ENCODE measurements at regions not wholly inside any gene's neighbourhood (a gene's known extent, or its start where the extent isn't known, plus 50 kb on each side); places are given as distances from the start of the nearest gene placed in this dataset.

DNA sequence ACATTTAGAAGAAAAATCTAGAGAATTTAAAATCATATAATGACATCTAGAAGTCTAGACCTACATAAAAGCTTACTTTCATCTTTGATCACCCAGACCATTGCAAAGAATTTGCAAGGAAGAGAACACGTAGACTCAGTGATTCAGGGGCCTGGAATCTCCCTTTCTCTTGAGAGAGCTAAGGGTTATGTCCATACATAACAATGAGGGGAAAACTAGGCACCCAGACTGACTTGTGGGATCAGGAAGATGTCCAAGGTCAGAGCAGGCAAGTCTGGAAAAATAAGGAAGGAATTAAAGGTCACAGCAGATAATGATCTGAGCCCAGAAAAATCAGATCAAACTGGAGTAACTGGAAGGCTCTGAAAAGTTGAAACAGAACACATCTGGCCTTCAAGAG lies 198.4 kb upstream of the SFRP2 start:
- TF ChIP-seq EP300 (IDR thresholded peaks at IDR 0.05) (no peak), POLR2AphosphoS5 (IDR thresholded peaks at IDR 0.05) (no peak)
- TF ChIP-seq, protein P1, sequence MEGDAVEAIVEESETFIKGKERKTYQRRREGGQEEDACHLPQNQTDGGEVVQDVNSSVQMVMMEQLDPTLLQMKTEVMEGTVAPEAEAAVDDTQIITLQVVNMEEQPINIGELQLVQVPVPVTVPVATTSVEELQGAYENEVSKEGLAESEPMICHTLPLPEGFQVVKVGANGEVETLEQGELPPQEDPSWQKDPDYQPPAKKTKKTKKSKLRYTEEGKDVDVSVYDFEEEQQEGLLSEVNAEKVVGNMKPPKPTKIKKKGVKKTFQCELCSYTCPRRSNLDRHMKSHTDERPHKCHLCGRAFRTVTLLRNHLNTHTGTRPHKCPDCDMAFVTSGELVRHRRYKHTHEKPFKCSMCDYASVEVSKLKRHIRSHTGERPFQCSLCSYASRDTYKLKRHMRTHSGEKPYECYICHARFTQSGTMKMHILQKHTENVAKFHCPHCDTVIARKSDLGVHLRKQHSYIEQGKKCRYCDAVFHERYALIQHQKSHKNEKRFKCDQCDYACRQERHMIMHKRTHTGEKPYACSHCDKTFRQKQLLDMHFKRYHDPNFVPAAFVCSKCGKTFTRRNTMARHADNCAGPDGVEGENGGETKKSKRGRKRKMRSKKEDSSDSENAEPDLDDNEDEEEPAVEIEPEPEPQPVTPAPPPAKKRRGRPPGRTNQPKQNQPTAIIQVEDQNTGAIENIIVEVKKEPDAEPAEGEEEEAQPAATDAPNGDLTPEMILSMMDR (IDR thresholded peaks at IDR 0.05), result no peak
